Tibial artery (tissue), 4 donors: ENCODE measurements at regions not wholly inside any gene's neighbourhood (a gene's known extent, or its start where the extent isn't known, plus 50 kb on each side); places are given as distances from the start of the nearest gene placed in this dataset.

Source experiments
- DNase-seq, 2 donors: peaks; one replicate each; pipeline ENCODE4 v3.0.0-alpha.2; 2019
- H3K27ac ChIP-seq, 2 donors: fragments of 200-600 bp; sonication (generic) in 1 of 2; 1 replicate in 1 of 2; 2 replicates in 1 of 2; pipeline ENCODE4 v1.5.1; 2018 to 2019; ENCODE audit warnings: mild to moderate bottlenecking in 1 of 2
- H3K27me3 ChIP-seq, 2 donors: fragments of 200-600 bp; sonication (generic) in 1 of 2; one replicate each; pipeline versions ENCODE4 v1.5.1 to v1.6.0; 2016 to 2019
- H3K36me3 ChIP-seq, 3 donors: fragments of 200-600 bp; sonication (generic) in 2 of 3; one replicate each; pipeline ENCODE4 v1.5.1; 2016 to 2019; ENCODE audit warnings: mild to moderate bottlenecking in 2 of 3
- H3K4me1 ChIP-seq, 4 donors: fragments of 200-600 bp; sonication (generic) in 2 of 4; 1 replicate in 3 of 4; 2 replicates in 1 of 4; pipeline ENCODE4 v1.5.1; 2016 to 2019
- H3K4me3 ChIP-seq, 2 donors: fragments of 200-600 bp; sonication (generic) in 1 of 2; 1 replicate in 1 of 2; 2 replicates in 1 of 2; pipeline ENCODE4 v1.5.1; 2018 to 2019; ENCODE audit warnings: mild to moderate bottlenecking in 2 of 2
- H3K9me3 ChIP-seq, 3 donors: fragments of 200-600 bp; sonication (generic) in 1 of 3; one replicate each; pipeline ENCODE4 v1.5.1; 2016 to 2019
- intact Hi-C: fragments of 100-400 bp; cut with DNase I; formaldehyde crosslinking; loops from one replicate; pipeline ENCODE4 v1.15.0; 2023; ENCODE audit warnings: low total_unique reads
- TF ChIP-seq, protein P1 (sequence below), 2 experiments: fragments of 200-600 bp in 1 of 2; fragments of 450-650 bp in 1 of 2; IDR thresholded peaks; one replicate each; pipeline ENCODE4 v1.5.1; 2017 to 2019; ENCODE audit warnings: antibody characterized with exemption in 2 of 2, mild to moderate bottlenecking in 1 of 2, moderate library complexity in 1 of 2

GRCh38 chr1:18548643-18549042, 67.9 kb downstream of the KLHDC7A start:
- H3K4me3 ChIP-seq = no peak overlapping the region
- H3K27ac ChIP-seq = no peak overlapping the region
- no peak for DNase-seq
- H3K27me3 ChIP-seq = peaks cover 0 to 66% of the 10 kb centered on the region in 2 donors
- H3K9me3 ChIP-seq = peaks cover 0 to 6% (median 3%) of the 10 kb centered on the region in 3 donors
- no peaks in the 10 kb centered on the region for H3K4me1 ChIP-seq
- no peaks in the 10 kb centered on the region for H3K36me3 ChIP-seq
- intact Hi-C loops = no loop called here
- TF ChIP-seq, protein P1, sequence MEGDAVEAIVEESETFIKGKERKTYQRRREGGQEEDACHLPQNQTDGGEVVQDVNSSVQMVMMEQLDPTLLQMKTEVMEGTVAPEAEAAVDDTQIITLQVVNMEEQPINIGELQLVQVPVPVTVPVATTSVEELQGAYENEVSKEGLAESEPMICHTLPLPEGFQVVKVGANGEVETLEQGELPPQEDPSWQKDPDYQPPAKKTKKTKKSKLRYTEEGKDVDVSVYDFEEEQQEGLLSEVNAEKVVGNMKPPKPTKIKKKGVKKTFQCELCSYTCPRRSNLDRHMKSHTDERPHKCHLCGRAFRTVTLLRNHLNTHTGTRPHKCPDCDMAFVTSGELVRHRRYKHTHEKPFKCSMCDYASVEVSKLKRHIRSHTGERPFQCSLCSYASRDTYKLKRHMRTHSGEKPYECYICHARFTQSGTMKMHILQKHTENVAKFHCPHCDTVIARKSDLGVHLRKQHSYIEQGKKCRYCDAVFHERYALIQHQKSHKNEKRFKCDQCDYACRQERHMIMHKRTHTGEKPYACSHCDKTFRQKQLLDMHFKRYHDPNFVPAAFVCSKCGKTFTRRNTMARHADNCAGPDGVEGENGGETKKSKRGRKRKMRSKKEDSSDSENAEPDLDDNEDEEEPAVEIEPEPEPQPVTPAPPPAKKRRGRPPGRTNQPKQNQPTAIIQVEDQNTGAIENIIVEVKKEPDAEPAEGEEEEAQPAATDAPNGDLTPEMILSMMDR (IDR thresholded peaks at IDR 0.05) = no peak

- H3K4me1 ChIP-seq = no peaks in the 10 kb centered on the region
- H3K27me3 ChIP-seq = peaks cover 0 to 66% of the 10 kb centered on the region in 2 donors
- TF ChIP-seq, protein P1 (IDR thresholded peaks at IDR 0.05) = no peak
- intact Hi-C loops = no loop called here
- no peak overlapping the region for H3K4me3 ChIP-seq
- H3K36me3 ChIP-seq = no peaks in the 10 kb centered on the region
- no peak overlapping the region for H3K27ac ChIP-seq
- H3K9me3 ChIP-seq = peaks cover 0 to 2% (median 0%) of the 10 kb centered on the region in 3 donors
- DNase-seq = no peak
Measured at GRCh38 chr1:18549106-18549505, 68.4 kb downstream of the KLHDC7A start.

DNA sequence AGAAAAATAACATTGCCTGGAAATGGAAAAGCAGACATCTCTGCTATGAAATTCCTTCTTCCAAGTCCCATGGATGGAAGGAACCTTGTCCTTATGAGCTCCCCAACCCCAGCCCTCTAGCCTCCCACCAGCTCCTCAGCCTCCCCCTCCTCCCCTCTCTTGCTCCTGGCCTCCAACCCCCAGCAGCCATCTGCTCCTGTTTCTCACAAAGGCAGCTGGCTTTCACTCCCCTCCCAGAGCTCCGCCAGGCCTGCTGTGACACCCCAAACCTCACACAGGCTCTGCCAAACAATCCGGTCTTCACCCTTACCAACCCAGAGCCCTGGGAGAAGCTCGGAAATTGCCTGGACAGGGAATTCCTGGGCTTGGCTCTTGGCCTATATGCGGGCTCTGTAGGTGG, 69.2 kb downstream of the KLHDC7A start:
- H3K36me3 ChIP-seq = no peaks in the 10 kb centered on the region
- DNase-seq = no peak
- H3K4me3 ChIP-seq = no peak overlapping the region
- TF ChIP-seq, protein P1 (IDR thresholded peaks at IDR 0.05) = no peak
- no peaks in the 10 kb centered on the region for H3K9me3 ChIP-seq
- intact Hi-C loops = no loop called here
- peaks cover 0 to 65% of the 10 kb centered on the region in 2 donors for H3K27me3 ChIP-seq
- no peaks in the 10 kb centered on the region for H3K4me1 ChIP-seq
- no peak overlapping the region for H3K27ac ChIP-seq

DNA sequence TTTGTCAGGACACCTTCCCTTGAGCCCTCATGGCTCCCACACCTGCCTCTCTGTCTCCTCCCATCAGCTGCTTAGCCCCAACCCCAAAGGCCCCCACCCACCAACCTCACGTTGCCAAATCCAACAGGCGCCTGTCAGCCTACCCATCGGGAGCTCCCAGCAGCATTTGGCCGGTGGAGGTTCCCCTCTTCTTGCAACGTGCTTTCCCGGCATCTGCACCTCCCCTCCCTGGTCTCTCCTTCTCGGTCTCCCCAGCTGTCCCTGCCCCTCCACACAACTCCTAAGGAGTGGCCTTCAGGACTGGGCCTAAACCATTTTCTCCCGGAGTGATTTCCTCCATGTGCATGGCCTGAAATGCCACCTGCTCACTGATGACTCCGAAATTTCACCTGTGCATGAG, 71.9 kb downstream of the KLHDC7A start:
- intact Hi-C loops = no loop called here
- no peaks in the 10 kb centered on the region for H3K9me3 ChIP-seq
- no peak overlapping the region for H3K4me3 ChIP-seq
- peaks cover 0 to 71% of the 10 kb centered on the region in 2 donors for H3K27me3 ChIP-seq
- DNase-seq = no peak
- TF ChIP-seq, protein P1 (IDR thresholded peaks at IDR 0.05) = no peak
- peaks cover 0 to 3% (median 0%) of the 10 kb centered on the region in 4 donors for H3K4me1 ChIP-seq
- no peak overlapping the region for H3K27ac ChIP-seq
- no peaks in the 10 kb centered on the region for H3K36me3 ChIP-seq

- H3K9me3 ChIP-seq = no peaks in the 10 kb centered on the region
- DNase-seq = no peak
- H3K27ac ChIP-seq = no peak overlapping the region
- peaks cover 0 to 73% of the 10 kb centered on the region in 2 donors for H3K27me3 ChIP-seq
- no peak overlapping the region for H3K4me3 ChIP-seq
- TF ChIP-seq, protein P1 (IDR thresholded peaks at IDR 0.05) = no peak
- H3K36me3 ChIP-seq = no peaks in the 10 kb centered on the region
- intact Hi-C loops = no loop called here
- peaks cover 0 to 9% (median 0%) of the 10 kb centered on the region in 4 donors for H3K4me1 ChIP-seq
Measured at GRCh38 chr1:18553388-18553787, 72.7 kb downstream of the KLHDC7A start.

DNA sequence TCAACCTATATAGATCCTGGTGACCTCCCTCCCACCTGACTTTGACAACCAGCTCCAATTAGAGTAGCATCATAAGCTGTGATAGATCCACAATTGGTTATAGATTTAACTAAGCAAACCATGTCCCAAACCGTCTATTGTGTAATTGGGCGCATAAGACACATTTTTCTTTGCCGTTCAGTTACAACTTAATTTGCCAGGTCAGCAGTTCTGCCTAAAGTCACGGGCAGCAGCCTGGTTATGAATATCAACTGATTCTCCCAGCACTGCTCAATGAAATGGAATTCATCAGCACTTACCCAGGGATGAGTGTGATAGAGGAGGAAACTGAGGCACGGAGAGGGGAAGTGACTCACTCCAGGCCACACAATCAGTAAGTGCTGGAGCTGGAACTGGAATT, 73.4 kb downstream of the KLHDC7A start:
- peaks cover 0 to 71% of the 10 kb centered on the region in 2 donors for H3K27me3 ChIP-seq
- intact Hi-C loops = no loop called here
- peaks cover 0 to 9% (median 0%) of the 10 kb centered on the region in 4 donors for H3K4me1 ChIP-seq
- H3K27ac ChIP-seq = no peak overlapping the region
- H3K4me3 ChIP-seq = no peak overlapping the region
- TF ChIP-seq, protein P1 (IDR thresholded peaks at IDR 0.05) = no peak
- H3K36me3 ChIP-seq = no peaks in the 10 kb centered on the region
- DNase-seq = no peak
- H3K9me3 ChIP-seq = no peaks in the 10 kb centered on the region
